BE2C (cell line): ENCODE measurements at regions not wholly inside any gene's neighbourhood (a gene's known extent, or its start where the extent isn't known, plus 50 kb on each side); places are given as distances from the start of the nearest gene placed in this dataset.

Source experiments
- DNase-seq: peaks from one replicate; pipeline ENCODE4 v3.0.0-alpha.2; 2020
- H3K27me3 ChIP-seq: fragments of 250-450 bp; sonication (Bioruptor Pico); 2 replicates; pipeline ENCODE4 v1.5.1; 2020; ENCODE audit warnings: mild to moderate bottlenecking
- H3K36me3 ChIP-seq: fragments of 250-450 bp; sonication (Bioruptor Pico); 2 replicates; pipeline ENCODE4 v1.5.1; 2020; ENCODE audit warnings: mild to moderate bottlenecking
- H3K4me1 ChIP-seq: fragments of 250-450 bp; sonication (Bioruptor Pico); 2 replicates; pipeline ENCODE4 v1.5.1; 2020
- H3K4me3 ChIP-seq: 2 replicates; pipeline ENCODE4 v1.5.1; 2011; ENCODE audit warnings: low read depth, low read length
- H3K9me3 ChIP-seq: fragments of 250-450 bp; sonication (Bioruptor Pico); 2 replicates; pipeline ENCODE4 v1.5.1; 2020
- TF ChIP-seq, protein P1 (sequence below): IDR thresholded peaks from 2 replicates; pipeline ENCODE4 v1.5.1; 2012; ENCODE audit warnings: mild to moderate bottlenecking, low read depth, low read length

DNA sequence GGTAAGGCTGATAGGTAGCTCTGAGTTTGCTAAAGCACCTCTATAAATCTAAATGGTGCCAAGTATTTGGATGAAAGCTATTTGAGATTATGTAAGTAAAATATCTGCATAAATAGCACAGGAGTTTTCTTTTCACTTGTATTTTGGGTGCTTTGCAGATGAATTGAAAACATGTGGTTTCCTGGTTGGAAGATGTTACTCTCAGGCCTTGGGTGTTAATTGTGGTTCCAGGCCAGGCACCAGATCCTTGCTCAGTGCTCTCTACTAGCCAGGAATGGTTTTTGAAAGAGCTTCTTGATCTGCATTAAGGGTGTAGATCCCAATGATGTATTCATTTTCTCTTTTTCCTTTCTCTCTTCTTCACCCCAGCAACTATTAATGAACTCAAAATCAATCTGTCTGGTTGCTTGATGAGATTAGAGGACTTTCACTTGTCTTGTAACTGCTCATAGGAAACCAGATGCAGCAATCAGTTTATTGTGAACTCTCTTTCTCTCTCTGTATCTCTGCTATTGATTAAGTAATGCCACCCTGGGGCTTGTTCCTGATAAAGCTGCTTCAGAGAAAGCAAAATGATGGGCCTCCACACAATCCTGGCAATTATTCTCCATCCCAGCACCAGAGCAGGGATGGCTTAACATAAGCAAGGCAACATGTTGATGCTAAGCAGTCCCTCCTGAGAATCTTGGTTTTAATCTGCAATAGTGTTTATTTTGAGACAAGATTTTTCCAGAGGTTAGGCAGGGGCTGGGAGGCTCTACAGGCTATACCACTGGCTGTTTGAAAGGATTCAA is 147.0 kb upstream of the NTM start:
- TF ChIP-seq, protein P1, sequence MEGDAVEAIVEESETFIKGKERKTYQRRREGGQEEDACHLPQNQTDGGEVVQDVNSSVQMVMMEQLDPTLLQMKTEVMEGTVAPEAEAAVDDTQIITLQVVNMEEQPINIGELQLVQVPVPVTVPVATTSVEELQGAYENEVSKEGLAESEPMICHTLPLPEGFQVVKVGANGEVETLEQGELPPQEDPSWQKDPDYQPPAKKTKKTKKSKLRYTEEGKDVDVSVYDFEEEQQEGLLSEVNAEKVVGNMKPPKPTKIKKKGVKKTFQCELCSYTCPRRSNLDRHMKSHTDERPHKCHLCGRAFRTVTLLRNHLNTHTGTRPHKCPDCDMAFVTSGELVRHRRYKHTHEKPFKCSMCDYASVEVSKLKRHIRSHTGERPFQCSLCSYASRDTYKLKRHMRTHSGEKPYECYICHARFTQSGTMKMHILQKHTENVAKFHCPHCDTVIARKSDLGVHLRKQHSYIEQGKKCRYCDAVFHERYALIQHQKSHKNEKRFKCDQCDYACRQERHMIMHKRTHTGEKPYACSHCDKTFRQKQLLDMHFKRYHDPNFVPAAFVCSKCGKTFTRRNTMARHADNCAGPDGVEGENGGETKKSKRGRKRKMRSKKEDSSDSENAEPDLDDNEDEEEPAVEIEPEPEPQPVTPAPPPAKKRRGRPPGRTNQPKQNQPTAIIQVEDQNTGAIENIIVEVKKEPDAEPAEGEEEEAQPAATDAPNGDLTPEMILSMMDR, result no peak
- Histone ChIP-seq H3K36me3 (no peaks in the 10 kb centered on the region), H3K9me3 (no peaks in the 10 kb centered on the region; the same call in 1 of the 2 replicates), H3K4me1 (no peaks in the 10 kb centered on the region), H3K27me3 (no peaks in the 10 kb centered on the region), H3K4me3 (no peak overlapping the region)
- DNase-seq, result no peak

DNA sequence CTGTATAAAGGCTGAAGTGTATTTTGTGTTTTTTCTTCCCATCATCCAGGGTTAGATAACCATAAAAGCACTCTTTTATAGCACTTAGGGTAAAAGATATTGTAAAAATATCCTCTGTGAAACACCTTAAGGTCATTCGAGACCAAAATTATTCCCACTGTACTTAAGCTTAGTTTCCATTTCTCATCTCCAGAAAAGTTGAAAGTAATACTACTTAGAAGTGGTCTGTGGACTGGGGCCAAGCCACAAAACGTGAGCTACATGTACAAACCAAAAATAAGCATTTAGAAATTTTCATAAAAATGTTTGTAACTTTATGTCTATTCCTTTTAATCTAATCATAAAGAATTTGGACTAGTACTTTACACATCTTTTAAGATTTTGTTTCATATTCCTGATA is 142.0 kb upstream of the NTM start:
- H3K27me3 ChIP-seq, result no peaks in the 10 kb centered on the region
- TF ChIP-seq, protein P1, result no peak
- no peaks in the 10 kb centered on the region for H3K9me3 ChIP-seq
- H3K36me3 ChIP-seq, result no peaks in the 10 kb centered on the region
- DNase-seq, result no peak
- H3K4me1 ChIP-seq, result no peaks in the 10 kb centered on the region
- H3K4me3 ChIP-seq, result no peak overlapping the region

DNA sequence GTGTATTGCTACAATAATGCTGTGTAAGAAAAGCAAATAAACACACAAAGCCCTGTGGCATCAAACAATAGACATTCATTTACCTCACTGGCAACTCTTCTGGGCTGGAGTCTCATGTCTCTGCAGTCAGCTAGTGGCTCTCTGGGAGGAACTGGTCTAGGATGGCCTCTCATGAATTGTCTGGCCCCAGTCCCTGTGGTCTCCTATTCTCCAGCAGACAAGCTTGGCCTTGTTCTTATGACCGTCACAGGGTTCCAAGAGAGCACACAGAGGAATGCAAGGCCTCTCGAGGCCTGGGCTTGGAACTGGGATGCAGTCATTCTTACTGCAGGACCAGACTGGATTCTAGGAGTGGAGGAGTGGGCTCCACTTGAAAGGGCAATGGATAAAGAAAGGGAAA is 141.2 kb upstream of the NTM start:
- no peaks in the 10 kb centered on the region; the same call in 1 of the 2 replicates for H3K9me3 ChIP-seq
- TF ChIP-seq, protein P1, result no peak
- H3K4me1 ChIP-seq, result no peaks in the 10 kb centered on the region
- DNase-seq, result no peak
- no peaks in the 10 kb centered on the region for H3K27me3 ChIP-seq
- H3K4me3 ChIP-seq, result no peak overlapping the region
- H3K36me3 ChIP-seq, result no peaks in the 10 kb centered on the region

DNA sequence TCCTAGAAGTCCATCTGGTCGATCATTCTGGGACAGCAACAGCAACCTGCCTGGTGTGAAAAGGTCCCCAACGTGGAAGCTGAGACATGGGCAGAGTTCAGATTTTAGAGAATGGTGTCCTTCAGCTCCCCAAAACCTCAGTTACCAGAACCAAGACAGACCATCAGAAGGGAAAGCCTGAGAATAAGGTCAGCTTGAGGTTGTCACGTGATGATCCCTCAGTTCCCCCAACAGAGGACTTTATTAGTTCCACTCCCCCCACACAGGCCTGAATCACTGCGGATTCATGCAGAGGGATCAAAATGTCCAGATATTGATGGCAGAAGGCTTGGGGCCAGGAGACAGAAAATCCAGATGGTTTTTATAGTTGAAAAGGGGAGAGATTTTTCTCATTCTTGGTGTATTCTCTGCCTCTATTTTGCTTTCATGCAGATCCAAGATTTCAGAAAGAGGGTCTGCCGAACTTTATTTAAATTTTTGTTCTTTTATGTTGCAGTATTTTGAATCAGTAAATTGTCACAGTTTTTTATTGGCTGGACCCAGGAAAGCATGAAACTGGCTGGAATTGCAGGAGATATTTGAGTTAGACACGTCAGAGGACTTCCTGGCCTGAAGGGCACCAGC is 139.0 kb upstream of the NTM start:
- TF ChIP-seq, protein P1, result no peak
- H3K36me3 ChIP-seq, result no peaks in the 10 kb centered on the region
- H3K4me1 ChIP-seq, result no peaks in the 10 kb centered on the region
- no peak overlapping the region for H3K4me3 ChIP-seq
- no peaks in the 10 kb centered on the region for H3K27me3 ChIP-seq
- no peaks in the 10 kb centered on the region; the same call in 1 of the 2 replicates for H3K9me3 ChIP-seq
- DNase-seq, result no peak

DNA sequence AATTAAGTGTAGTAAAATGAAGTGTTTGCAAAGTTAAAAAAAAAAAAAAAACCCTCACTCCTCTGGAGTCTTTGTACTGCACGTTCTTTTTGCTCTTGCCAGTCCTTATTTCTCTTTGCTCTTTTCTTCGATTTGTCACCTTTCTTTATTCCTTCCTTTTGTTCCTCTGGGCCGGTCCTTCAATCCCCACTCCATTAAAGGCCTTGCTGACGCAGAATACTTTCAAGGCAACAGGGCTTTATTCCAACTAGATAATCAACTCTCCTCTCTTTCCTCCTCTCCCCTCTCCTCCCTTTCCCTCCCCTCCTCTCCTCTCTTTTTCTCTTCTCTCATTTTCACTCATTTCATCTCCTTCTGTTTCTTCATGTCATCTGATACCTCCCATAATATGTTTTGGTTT is 138.2 kb upstream of the NTM start:
- TF ChIP-seq, protein P1, result no peak
- H3K4me1 ChIP-seq, result no peaks in the 10 kb centered on the region
- H3K27me3 ChIP-seq, result no peaks in the 10 kb centered on the region
- no peak for DNase-seq
- no peak overlapping the region for H3K4me3 ChIP-seq
- no peaks in the 10 kb centered on the region; the same call in none of the 2 replicates for H3K9me3 ChIP-seq
- H3K36me3 ChIP-seq, result no peaks in the 10 kb centered on the region

DNA sequence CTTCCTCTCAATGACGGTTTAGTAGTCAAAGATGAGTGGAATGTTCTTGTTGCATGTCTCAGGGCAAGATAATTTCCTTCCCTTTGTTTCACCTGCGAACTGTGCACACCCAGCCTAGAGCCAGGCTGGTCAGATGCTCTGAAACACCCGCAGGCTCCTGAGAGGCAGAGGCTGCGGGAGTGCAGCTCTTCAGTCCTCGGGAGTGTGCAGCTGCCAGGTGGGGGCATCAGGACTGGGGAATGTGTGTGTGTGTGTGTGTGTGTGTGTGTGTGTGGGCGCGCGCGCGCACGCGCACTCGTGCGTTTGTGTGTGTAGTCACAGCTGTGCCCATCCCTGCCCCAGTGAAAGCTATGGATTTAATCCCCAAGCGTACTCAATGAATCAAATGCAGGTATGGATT is 136.2 kb upstream of the NTM start:
- Histone ChIP-seq H3K36me3 (no peaks in the 10 kb centered on the region), H3K4me1 (no peaks in the 10 kb centered on the region), H3K4me3 (no peak overlapping the region), H3K27me3 (no peaks in the 10 kb centered on the region), H3K9me3 (no peaks in the 10 kb centered on the region; the same call in none of the 2 replicates)
- no peak for DNase-seq
- TF ChIP-seq, protein P1, result no peak
